ENCODE measurements at regions not wholly inside any gene's neighbourhood (a gene's known extent, or its start where the extent isn't known, plus 50 kb on each side); places are given as distances from the start of the nearest gene placed in this dataset.

GRCh38 chr10:25112016-25112415 lies 62.8 kb upstream of the GPR158 start:
- TF ChIP-seq POLR2AphosphoS5 (IDR thresholded peaks at IDR 0.05; ENCODE audit: low read depth, low read length) (no peak), TAF1 (IDR thresholded peaks at IDR 0.05; ENCODE audit: borderline replicate concordance, low read depth, low read length) (no peak)
